Loucy (cell line): ENCODE measurements at regions not wholly inside any gene's neighbourhood (a gene's known extent, or its start where the extent isn't known, plus 50 kb on each side); places are given as distances from the start of the nearest gene placed in this dataset.

ENCODE experiments used
- EZH2phosphoT487 ChIP-seq: fragments of 200-600 bp; IDR thresholded peaks from 2 replicates; pipeline ENCODE4 v1.6.1; 2018; ENCODE audit warnings: antibody characterized with exemption, mild to moderate bottlenecking, moderate library complexity, borderline replicate concordance
- TF ChIP-seq, protein P1 (sequence below): fragments of 200-600 bp; sonication (generic); conservative IDR thresholded peaks from 2 replicates; pipeline ENCODE4 v1.5.1; 2014; ENCODE audit warnings: mild to moderate bottlenecking, antibody characterized with exemption, low read length

DNA sequence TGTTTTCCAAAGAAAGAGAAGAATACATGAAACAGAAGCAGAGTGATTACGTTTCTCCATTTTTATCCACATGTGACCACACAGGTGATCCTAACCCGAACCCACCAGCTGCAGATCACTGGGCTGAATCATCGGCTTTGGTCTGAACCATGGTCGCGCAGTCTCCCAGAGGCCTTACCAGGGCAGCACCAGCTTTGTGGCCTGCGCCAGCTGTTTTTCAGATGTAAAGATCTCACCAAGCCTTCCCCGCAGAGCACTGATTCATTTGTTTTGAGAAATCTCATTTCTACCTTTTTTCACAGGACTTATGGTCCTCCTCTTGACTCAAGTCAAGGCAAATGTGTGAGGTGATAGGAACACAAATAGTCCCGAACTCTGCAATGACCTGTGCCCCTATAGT is 207.0 kb upstream of the PPP2R2D start:
- TF ChIP-seq, protein P1, sequence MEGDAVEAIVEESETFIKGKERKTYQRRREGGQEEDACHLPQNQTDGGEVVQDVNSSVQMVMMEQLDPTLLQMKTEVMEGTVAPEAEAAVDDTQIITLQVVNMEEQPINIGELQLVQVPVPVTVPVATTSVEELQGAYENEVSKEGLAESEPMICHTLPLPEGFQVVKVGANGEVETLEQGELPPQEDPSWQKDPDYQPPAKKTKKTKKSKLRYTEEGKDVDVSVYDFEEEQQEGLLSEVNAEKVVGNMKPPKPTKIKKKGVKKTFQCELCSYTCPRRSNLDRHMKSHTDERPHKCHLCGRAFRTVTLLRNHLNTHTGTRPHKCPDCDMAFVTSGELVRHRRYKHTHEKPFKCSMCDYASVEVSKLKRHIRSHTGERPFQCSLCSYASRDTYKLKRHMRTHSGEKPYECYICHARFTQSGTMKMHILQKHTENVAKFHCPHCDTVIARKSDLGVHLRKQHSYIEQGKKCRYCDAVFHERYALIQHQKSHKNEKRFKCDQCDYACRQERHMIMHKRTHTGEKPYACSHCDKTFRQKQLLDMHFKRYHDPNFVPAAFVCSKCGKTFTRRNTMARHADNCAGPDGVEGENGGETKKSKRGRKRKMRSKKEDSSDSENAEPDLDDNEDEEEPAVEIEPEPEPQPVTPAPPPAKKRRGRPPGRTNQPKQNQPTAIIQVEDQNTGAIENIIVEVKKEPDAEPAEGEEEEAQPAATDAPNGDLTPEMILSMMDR, result no peak
- TF ChIP-seq EZH2phosphoT487, result no peak
